WTC11 (cell line): ENCODE measurements at regions not wholly inside any gene's neighbourhood (a gene's known extent, or its start where the extent isn't known, plus 50 kb on each side); places are given as distances from the start of the nearest gene placed in this dataset.

Experiments
- ATAC-seq: fragments of 200-7000 bp; cut with Tn5 transposase; 2 replicates; pipeline ENCODE4 v1.10.0; 2021; ENCODE audit warnings: mild to moderate bottlenecking, moderate library complexity
- CTCF ChIA-PET: fragments of 300-600 bp; sonication (Branson Sonifier 250); formaldehyde crosslinking; loops from one replicate; lab custom pipeline; 2021; ENCODE audit warnings: antibody characterized with exemption; lab: Charles Lee
- POLR2A ChIA-PET: fragments of 350-600 bp; sonication (Branson Sonifier 250); formaldehyde crosslinking; loops from one replicate; lab custom pipeline; 2021; ENCODE audit warnings: antibody characterized with exemption; lab: Charles Lee
- DNase-seq: peaks from one replicate; pipeline ENCODE4 v3.0.0; 2021; ENCODE audit warnings: low spot score
- H3K27ac Mint-ChIP-seq: 2 replicates; pipeline ENCODE4 v1.8.0; 2021; ENCODE audit warnings: mixed read lengths
- H3K27me3 Mint-ChIP-seq: 2 replicates; pipeline ENCODE4 v1.8.0; 2021; ENCODE audit warnings: low read depth, mild to moderate bottlenecking, moderate library complexity, mixed read lengths
- H3K36me3 Mint-ChIP-seq: 2 replicates; pipeline ENCODE4 v1.8.0; 2021; ENCODE audit warnings: mixed read lengths
- H3K4me1 Mint-ChIP-seq: 2 replicates; pipeline ENCODE4 v1.8.0; 2022; ENCODE audit warnings: mixed read lengths
- H3K4me3 Mint-ChIP-seq: 2 replicates; pipeline ENCODE4 v1.8.0; 2021; ENCODE audit warnings: mild to moderate bottlenecking, moderate library complexity, mixed read lengths
- H3K9me3 Mint-ChIP-seq: 2 replicates; pipeline ENCODE4 v1.8.0; 2021; ENCODE audit warnings: mixed read lengths
- ARID4B ChIP-seq: sonication (generic); formaldehyde crosslinking; IDR thresholded peaks from 2 replicates; pipeline ENCODE4 v1.8.0; 2023; ENCODE audit warnings: missing genetic modification reagents, mild to moderate bottlenecking, borderline replicate concordance
- CREM ChIP-seq: sonication (generic); formaldehyde crosslinking; IDR thresholded peaks from 2 replicates; pipeline ENCODE4 v1.8.1; 2022; ENCODE audit warnings: mild to moderate bottlenecking, missing genetic modification reagents, moderate library complexity
- FOXJ3 ChIP-seq: sonication (generic); formaldehyde crosslinking; IDR thresholded peaks from 2 replicates; pipeline ENCODE4 v1.9.0; 2021; ENCODE audit warnings: missing genetic modification reagents, mild to moderate bottlenecking, borderline replicate concordance
- FOXP1 ChIP-seq: sonication (generic); formaldehyde crosslinking; IDR thresholded peaks from 2 replicates; pipeline ENCODE4 v1.8.0; 2022; ENCODE audit warnings: missing genetic modification reagents, mild to moderate bottlenecking, moderate library complexity, borderline replicate concordance
- SMAD3 ChIP-seq: sonication (generic); formaldehyde crosslinking; IDR thresholded peaks from 2 replicates; pipeline ENCODE4 v1.8.0; 2022; ENCODE audit warnings: missing genetic modification reagents, mild to moderate bottlenecking, borderline replicate concordance
- SMAD4 ChIP-seq: sonication (generic); formaldehyde crosslinking; IDR thresholded peaks from 2 replicates; pipeline ENCODE4 v1.8.0; 2022; ENCODE audit warnings: mild to moderate bottlenecking, missing genetic modification reagents
- TCF7 ChIP-seq: sonication (generic); formaldehyde crosslinking; IDR thresholded peaks from 2 replicates; pipeline ENCODE4 v1.8.0; 2022; ENCODE audit warnings: mild to moderate bottlenecking, low read depth, missing genetic modification reagents, moderate library complexity
- ZNF219 ChIP-seq: sonication (generic); formaldehyde crosslinking; IDR thresholded peaks from 2 replicates; pipeline ENCODE4 v1.8.0; 2023; ENCODE audit warnings: missing genetic modification reagents, mild to moderate bottlenecking, borderline replicate concordance
- ZNF281 ChIP-seq: sonication (generic); formaldehyde crosslinking; IDR thresholded peaks from 2 replicates; pipeline ENCODE4 v1.8.0; 2023; ENCODE audit warnings: mild to moderate bottlenecking, missing genetic modification reagents
- ZNF396 ChIP-seq: fragments of 250-450 bp; sonication (Bioruptor Pico); IDR thresholded peaks from 2 replicates; pipeline ENCODE4 v1.8.0; 2021; ENCODE audit warnings: mild to moderate bottlenecking, moderate library complexity, borderline replicate concordance
- TF ChIP-seq, protein P1 (sequence below): sonication (generic); formaldehyde crosslinking; IDR thresholded peaks from 2 replicates; pipeline ENCODE4 v1.8.1; 2023; ENCODE audit warnings: mild to moderate bottlenecking, moderate library complexity, missing genetic modification reagents
- TF ChIP-seq, protein P2 (sequence below): sonication (generic); formaldehyde crosslinking; IDR thresholded peaks from 2 replicates; pipeline ENCODE4 v1.8.0; 2022; ENCODE audit warnings: missing genetic modification reagents

DNA sequence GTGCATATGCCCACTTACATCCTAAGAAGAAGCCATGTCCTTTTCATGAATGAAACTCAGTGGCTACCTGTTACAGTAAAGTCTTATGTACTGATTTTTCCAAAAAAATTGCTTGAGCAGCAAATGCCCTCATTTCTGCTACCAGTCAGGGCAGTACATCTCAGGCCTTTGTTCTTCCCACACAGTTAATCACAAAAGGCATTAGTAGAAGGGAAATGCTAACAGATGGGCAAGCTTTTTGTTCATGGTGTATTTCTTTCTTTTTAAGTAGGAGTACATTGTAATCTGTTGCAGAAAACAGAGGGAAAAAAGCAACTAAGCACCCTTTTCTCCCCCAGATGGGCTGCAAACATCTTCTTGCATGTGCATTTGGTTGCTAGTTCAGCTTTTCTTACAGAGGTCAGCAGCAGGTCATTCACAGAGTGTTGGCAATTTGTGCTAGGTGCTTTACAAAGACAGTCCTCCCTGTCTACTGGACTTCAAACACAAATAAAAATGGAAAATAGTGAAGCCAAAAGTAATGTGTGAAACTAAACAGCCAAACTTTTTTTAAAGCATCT is 373.4 kb downstream of the PRDM5 start (continued):
- TF ChIP-seq, protein P1, sequence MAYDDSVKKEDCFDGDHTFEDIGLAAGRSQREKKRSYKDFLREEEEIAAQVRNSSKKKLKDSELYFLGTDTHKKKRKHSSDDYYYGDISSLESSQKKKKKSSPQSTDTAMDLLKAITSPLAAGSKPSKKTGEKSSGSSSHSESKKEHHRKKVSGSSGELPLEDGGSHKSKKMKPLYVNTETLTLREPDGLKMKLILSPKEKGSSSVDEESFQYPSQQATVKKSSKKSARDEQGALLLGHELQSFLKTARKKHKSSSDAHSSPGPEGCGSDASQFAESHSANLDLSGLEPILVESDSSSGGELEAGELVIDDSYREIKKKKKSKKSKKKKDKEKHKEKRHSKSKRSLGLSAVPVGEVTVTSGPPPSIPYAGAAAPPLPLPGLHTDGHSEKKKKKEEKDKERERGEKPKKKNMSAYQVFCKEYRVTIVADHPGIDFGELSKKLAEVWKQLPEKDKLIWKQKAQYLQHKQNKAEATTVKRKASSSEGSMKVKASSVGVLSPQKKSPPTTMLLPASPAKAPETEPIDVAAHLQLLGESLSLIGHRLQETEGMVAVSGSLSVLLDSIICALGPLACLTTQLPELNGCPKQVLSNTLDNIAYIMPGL (CRISPR knock-in tag): no peak
- TF ChIP-seq ARID4B (CRISPR knock-in tag): no peak
- no peak for TF ChIP-seq TCF7 (CRISPR knock-in tag)

- peaks cover 7% of the 10 kb centered on the region for H3K9me3 Mint-ChIP-seq
- H3K27ac Mint-ChIP-seq: no peak overlapping the region
- no peaks in the 10 kb centered on the region for H3K36me3 Mint-ChIP-seq
- TF ChIP-seq, protein P2, sequence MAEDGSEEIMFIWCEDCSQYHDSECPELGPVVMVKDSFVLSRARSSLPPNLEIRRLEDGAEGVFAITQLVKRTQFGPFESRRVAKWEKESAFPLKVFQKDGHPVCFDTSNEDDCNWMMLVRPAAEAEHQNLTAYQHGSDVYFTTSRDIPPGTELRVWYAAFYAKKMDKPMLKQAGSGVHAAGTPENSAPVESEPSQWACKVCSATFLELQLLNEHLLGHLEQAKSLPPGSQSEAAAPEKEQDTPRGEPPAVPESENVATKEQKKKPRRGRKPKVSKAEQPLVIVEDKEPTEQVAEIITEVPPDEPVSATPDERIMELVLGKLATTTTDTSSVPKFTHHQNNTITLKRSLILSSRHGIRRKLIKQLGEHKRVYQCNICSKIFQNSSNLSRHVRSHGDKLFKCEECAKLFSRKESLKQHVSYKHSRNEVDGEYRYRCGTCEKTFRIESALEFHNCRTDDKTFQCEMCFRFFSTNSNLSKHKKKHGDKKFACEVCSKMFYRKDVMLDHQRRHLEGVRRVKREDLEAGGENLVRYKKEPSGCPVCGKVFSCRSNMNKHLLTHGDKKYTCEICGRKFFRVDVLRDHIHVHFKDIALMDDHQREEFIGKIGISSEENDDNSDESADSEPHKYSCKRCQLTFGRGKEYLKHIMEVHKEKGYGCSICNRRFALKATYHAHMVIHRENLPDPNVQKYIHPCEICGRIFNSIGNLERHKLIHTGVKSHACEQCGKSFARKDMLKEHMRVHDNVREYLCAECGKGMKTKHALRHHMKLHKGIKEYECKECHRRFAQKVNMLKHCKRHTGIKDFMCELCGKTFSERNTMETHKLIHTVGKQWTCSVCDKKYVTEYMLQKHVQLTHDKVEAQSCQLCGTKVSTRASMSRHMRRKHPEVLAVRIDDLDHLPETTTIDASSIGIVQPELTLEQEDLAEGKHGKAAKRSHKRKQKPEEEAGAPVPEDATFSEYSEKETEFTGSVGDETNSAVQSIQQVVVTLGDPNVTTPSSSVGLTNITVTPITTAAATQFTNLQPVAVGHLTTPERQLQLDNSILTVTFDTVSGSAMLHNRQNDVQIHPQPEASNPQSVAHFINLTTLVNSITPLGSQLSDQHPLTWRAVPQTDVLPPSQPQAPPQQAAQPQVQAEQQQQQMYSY (CRISPR knock-in tag): no peak
- TF ChIP-seq, protein P1 (CRISPR knock-in tag): no peak
- TF ChIP-seq SMAD3 (CRISPR knock-in tag) (no peak), FOXP1 (CRISPR knock-in tag) (no peak), CREM (CRISPR knock-in tag) (no peak), ZNF219 (CRISPR knock-in tag) (no peak), FOXJ3 (no peak), ZNF281 (CRISPR knock-in tag) (no peak), ZNF396 (no peak), SMAD4 (CRISPR knock-in tag) (no peak)
- TF ChIP-seq, all 79 proteins: peak for 0
- DNase-seq: no peak
- Mint-ChIP-seq H3K4me3 (no peak overlapping the region), H3K27me3 (no peaks in the 10 kb centered on the region), H3K4me1 (peaks cover 11% of the 10 kb centered on the region)
- ChIA-PET POLR2A (no interaction called here), CTCF (no interaction called here)
- no peak for ATAC-seq
These were observed 377.1 kb downstream of the PRDM5 start for GRCh38 chr4:120545391-120545790.
